ENCODE measurements at regions not wholly inside any gene's neighbourhood (a gene's known extent, or its start where the extent isn't known, plus 50 kb on each side); places are given as distances from the start of the nearest gene placed in this dataset.

DNA sequence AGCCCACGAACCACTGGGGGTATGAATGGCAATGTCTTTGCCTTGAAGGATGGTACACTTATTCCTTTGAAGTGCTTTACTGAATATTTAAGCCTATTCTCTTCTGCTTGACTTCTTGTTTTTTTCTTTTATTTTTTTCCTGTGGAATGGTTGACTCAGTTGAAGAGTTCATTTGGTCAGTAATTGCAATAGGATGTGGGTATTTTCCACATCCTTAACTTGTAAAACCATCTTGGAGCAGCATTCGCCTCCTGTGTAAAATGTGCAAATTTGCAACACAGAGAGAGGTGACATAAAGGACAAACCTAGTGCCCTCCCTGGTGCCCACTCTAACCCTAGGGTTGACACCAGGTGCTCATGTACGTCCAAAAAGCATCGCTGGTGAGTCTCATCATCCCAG, 347.0 kb downstream of the GATA3 start:
- TF ChIP-seq, protein P1, sequence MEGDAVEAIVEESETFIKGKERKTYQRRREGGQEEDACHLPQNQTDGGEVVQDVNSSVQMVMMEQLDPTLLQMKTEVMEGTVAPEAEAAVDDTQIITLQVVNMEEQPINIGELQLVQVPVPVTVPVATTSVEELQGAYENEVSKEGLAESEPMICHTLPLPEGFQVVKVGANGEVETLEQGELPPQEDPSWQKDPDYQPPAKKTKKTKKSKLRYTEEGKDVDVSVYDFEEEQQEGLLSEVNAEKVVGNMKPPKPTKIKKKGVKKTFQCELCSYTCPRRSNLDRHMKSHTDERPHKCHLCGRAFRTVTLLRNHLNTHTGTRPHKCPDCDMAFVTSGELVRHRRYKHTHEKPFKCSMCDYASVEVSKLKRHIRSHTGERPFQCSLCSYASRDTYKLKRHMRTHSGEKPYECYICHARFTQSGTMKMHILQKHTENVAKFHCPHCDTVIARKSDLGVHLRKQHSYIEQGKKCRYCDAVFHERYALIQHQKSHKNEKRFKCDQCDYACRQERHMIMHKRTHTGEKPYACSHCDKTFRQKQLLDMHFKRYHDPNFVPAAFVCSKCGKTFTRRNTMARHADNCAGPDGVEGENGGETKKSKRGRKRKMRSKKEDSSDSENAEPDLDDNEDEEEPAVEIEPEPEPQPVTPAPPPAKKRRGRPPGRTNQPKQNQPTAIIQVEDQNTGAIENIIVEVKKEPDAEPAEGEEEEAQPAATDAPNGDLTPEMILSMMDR (IDR thresholded peaks at IDR 0.05; ENCODE audit: extremely low read depth in 1 of 2, insufficient read depth in 1 of 2, low read depth in 1 of 2, low read length in 2 of 2): no peak
- TF ChIP-seq POLR2A (IDR thresholded peaks at IDR 0.05; ENCODE audit: low read depth, low read length): no peak

Measured in endothelial cell of umbilical vein (primary cell).